Small intestine (tissue), 7 donors: ENCODE measurements at regions not wholly inside any gene's neighbourhood (a gene's known extent, or its start where the extent isn't known, plus 50 kb on each side); places are given as distances from the start of the nearest gene placed in this dataset.

Source experiments
- DNase-seq, 2 donors: peaks; one replicate each; pipeline versions ENCODE4 v3.0.0 to v3.0.0-alpha.2; 2013
- FAIRE-seq: peaks from 2 replicates; lab custom pipeline; 2012; peaks lifted over from hg19 to GRCh38; lab: Jason Lieb, UNC
- H3K27ac ChIP-seq, 3 donors: one replicate each; pipeline ENCODE4 v1.5.1; 2013; ENCODE audit warnings: low read length in 2 of 3, mild to moderate bottlenecking in 2 of 3, control low read depth in 1 of 3, inconsistent platforms in 1 of 3, low read depth in 1 of 3, moderate library complexity in 1 of 3
- H3K27me3 ChIP-seq, 3 donors: one replicate each; pipeline ENCODE4 v1.6.1; 2013; ENCODE audit warnings: low read length in 3 of 3, inconsistent platforms in 1 of 3; ENCODE audit not compliant: control insufficient read depth in 3 of 3, insufficient read depth in 3 of 3
- H3K36me3 ChIP-seq, 3 donors: one replicate each; pipeline ENCODE4 v1.6.1; 2013; ENCODE audit warnings: low read length in 3 of 3, inconsistent platforms in 1 of 3, low read depth in 1 of 3, mild to moderate bottlenecking in 1 of 3, moderate library complexity in 1 of 3; ENCODE audit not compliant: control insufficient read depth in 3 of 3, insufficient read depth in 2 of 3
- H3K4me1 ChIP-seq, 3 donors: one replicate each; pipeline ENCODE4 v1.6.1; 2013; ENCODE audit warnings: low read length in 2 of 3, inconsistent platforms in 1 of 3, low read depth in 1 of 3, mild to moderate bottlenecking in 1 of 3, moderate library complexity in 1 of 3; ENCODE audit not compliant: control insufficient read depth in 3 of 3, insufficient read depth in 2 of 3
- H3K4me3 ChIP-seq, 3 donors: one replicate each; pipeline ENCODE4 v1.5.1; 2013; ENCODE audit warnings: low read length in 3 of 3, control low read depth in 1 of 3, inconsistent platforms in 1 of 3, low read depth in 1 of 3, mild to moderate bottlenecking in 1 of 3, moderate library complexity in 1 of 3
- H3K9me3 ChIP-seq, 2 donors: one replicate each; pipeline ENCODE4 v1.6.1; 2013; ENCODE audit warnings: low read depth in 1 of 2, low read length in 1 of 2; ENCODE audit not compliant: control insufficient read depth in 2 of 2, insufficient read depth in 1 of 2
- WGBS, 3 donors: extraction: QIAGEN DNeasy Blood & Tissue Kit; methylation state at CpG; one replicate each; pipeline ENCODE4 v1.1.7; 2013; 5-methylcytosine and 5-hydroxymethylcytosine counted together
- donor health status: healthy with polysubstance abuse.
- donor health status: control.
- donor health status: control.
- donor health status: Bipolar disorder and iron deficiency.
- donor health status: healthy.

DNA sequence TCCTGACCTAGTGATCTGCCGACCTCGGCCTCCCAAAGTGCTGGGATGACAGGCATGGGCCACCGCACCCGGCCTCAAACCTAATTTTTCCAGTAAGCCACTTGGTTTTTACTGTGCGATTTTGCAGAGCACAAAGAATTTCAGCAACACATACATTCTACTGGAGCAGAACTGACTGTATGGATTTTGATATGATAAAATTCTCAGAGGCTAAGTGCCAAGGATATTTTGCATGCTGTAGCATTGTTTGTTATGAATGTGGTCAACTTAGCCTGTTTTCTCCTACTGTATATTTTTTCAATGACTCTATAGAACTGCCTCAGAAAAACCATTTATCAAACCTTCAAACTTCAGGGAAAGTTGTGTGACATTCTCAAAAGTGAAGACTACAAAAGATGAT, 89.2 kb downstream of the FAT3 start:
- Histone ChIP-seq H3K4me1 (no peaks in the 10 kb centered on the region), H3K9me3 (no peaks in the 10 kb centered on the region), H3K4me3 (no peak overlapping the region), H3K27me3 (peaks cover 0 to 5% (median 0%) of the 10 kb centered on the region in 3 donors), H3K36me3 (no peaks in the 10 kb centered on the region), H3K27ac (no peak overlapping the region)
- no peak for FAIRE-seq
- no peak for DNase-seq
- 89 to 95% (median 93%) methylated on average over 5 of the region's 5 CpGs for WGBS, 3 donors

DNA sequence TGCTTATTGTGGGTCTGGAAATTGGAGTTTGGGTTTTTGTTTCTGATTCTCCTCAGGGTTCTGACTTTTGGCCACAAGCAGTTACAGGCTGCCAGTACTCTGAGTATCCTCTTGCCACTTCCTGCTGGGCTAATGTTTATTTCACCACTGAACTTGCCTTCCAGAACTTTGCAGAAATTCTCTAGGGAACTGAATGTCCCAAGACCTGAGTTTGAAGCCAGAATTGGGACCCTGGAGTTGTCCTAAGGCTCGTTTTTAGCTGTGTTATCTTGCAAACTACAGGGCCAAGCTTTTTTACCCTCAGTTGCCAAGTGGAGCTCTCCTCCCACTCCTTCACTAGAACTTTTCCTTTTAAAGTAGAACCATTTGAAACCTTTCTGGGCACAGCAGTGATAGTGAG, 89.9 kb downstream of the FAT3 start:
- Histone ChIP-seq H3K27ac (no peak overlapping the region), H3K36me3 (no peaks in the 10 kb centered on the region), H3K4me3 (no peak overlapping the region), H3K9me3 (no peaks in the 10 kb centered on the region), H3K27me3 (peaks cover 0 to under 1% (median 0%) of the 10 kb centered on the region in 3 donors), H3K4me1 (no peaks in the 10 kb centered on the region)
- DNase-seq: no peak
- WGBS, 3 donors: 7 to 26% (median 14%) methylated on average over 1 of the region's 1 CpG
- FAIRE-seq: no peak

DNA sequence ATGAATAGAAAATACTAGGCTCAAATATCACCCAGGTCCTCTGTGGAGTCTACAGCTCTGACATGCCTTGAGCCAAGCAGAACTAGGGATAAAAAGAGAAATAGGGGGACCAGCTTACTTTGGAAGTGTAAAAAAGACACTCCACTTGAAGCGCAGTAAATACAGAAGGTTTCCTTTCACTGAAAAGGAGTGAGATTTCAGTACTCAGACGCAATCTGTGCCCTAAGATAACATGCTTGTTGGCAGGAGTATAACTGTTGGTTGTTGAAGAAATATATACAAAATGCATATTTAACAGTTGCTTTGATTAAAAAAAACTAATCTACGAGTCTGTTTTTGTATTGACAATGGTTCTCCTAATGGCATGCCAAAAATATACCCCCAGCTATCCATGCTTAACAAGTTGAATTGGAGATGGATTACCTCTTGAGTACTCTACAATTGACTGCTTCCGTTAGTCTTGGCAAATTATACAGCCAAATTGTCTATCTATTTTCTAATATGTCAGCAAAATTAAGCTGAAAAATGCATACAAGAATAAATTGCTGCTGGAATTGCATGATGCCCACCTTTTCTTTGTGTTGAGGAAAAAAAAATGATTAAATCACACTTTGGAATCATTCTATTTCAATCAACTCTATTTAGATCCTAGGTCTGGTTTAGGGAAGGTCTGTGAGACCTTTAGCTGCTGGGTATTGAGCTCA, 91.6 kb downstream of the FAT3 start:
- Histone ChIP-seq H3K36me3 (no peaks in the 10 kb centered on the region), H3K27me3 (no peaks in the 10 kb centered on the region), H3K9me3 (no peaks in the 10 kb centered on the region), H3K4me3 (no peak overlapping the region), H3K4me1 (no peaks in the 10 kb centered on the region), H3K27ac (no peak overlapping the region)
- FAIRE-seq (no peak), DNase-seq (no peak)
- 78 to 85% (median 79%) methylated on average over 4 of the region's 4 CpGs for WGBS, 3 donors

DNA sequence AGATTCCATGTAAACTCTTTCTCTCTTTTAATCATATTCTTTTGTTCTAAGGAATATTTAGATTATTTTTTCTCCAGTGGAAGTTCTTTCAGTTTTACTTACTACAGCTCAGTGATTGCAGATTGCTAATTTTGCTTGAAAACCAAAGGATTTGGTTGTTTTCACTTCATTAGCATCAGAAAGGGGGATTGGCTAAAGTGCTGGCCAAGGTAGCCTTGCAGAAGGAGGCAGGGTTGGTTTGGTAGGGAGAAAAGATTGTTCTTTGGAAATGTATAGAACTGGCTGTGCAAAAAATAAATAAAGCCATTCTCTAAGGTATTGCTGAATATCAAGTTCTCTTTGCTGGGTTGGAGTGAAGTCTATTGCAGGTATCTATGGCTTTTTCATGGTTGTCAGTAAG, 92.6 kb downstream of the FAT3 start:
- Histone ChIP-seq H3K4me1 (no peaks in the 10 kb centered on the region), H3K27me3 (no peaks in the 10 kb centered on the region), H3K27ac (no peak overlapping the region), H3K9me3 (no peaks in the 10 kb centered on the region), H3K4me3 (no peak overlapping the region), H3K36me3 (no peaks in the 10 kb centered on the region)
- DNase-seq: no peak
- FAIRE-seq: no peak

DNA sequence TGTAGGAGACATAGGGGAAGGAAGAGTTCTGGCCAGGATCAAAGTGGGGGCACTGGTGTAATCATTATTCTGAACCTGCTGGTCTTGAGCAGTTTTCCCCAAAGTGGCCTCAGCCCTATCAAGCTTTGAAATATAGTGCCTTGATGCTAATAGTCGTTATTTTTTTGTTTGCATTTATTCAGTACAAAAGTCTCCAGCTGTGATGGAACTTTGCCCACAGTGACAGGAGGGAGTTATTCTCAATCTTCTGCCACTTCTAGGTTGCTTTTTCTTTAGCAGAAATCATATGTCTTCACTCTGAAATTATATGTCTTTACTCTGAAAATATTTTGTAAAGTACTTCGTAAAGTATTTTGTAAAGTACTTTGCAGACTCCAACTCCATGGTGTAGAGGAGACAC, 93.1 kb downstream of the FAT3 start:
- FAIRE-seq: no peak
- 36 to 47% (median 37%) methylated on average over 2 of the region's 2 CpGs for whole genome bisulfite sequencing, 3 donors

DNA sequence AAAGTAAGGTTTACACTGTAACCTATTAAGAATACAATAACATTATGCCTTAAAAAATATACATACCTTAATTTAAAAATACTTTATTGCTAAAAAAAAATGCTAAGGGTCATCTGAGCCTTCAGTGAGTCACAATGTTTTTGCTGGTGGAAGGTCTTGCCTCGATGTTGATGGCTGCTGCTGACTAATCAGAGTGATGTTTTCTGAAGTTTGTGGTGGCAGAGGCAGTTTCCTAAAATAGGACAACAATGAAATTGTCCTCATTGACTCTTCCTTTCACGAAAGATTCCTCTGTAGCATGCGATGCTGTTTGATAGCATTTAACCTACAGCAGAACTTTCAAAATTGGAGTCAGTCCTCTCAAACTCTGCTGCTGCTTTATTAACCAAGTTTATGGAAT, 97.6 kb downstream of the FAT3 start:
- H3K4me3 ChIP-seq: no peak overlapping the region
- WGBS, 3 donors: 71 to 81% (median 79%) methylated on average over 3 of the region's 3 CpGs
- no peak for FAIRE-seq
- H3K27me3 ChIP-seq: no peaks in the 10 kb centered on the region
- no peak for DNase-seq
- no peaks in the 10 kb centered on the region for H3K4me1 ChIP-seq
- no peaks in the 10 kb centered on the region for H3K36me3 ChIP-seq
- no peak overlapping the region for H3K27ac ChIP-seq
- H3K9me3 ChIP-seq: peaks cover 0 to 5% of the 10 kb centered on the region in 2 donors

More for the DNA sequence above, 93.1 kb downstream of the FAT3 start:
- Histone ChIP-seq H3K9me3 (no peaks in the 10 kb centered on the region), H3K4me1 (no peaks in the 10 kb centered on the region), H3K36me3 (no peaks in the 10 kb centered on the region), H3K4me3 (no peak overlapping the region), H3K27me3 (no peaks in the 10 kb centered on the region), H3K27ac (no peak overlapping the region)
- no peak for DNase-seq

DNA sequence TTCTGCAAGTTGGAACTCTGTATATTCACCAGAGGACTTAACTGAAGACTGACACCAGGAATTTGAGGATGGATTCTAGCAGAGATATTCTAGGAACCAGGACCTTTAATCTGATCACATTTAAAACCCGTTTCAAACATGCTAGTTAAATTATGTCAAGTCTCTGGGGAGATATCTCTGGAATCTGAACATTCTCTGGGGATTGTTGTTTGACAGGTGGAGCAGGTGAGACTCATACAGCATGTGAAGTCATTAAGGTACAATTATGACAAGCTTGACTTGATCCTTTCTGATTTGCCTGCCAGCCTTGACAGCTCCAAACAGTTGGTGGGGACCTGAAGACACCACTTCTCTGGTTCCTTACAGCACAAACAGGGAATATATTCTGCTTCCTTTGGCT, 100.3 kb downstream of the FAT3 start:
- Histone ChIP-seq H3K9me3 (peaks cover 0 to 5% of the 10 kb centered on the region in 2 donors), H3K4me1 (no peaks in the 10 kb centered on the region), H3K4me3 (no peak overlapping the region), H3K36me3 (no peaks in the 10 kb centered on the region), H3K27me3 (no peaks in the 10 kb centered on the region), H3K27ac (no peak overlapping the region)
- 44 to 69% (median 48%) methylated on average over 1 of the region's 1 CpG for WGBS, 3 donors
- FAIRE-seq (no peak), DNase-seq (no peak)

DNA sequence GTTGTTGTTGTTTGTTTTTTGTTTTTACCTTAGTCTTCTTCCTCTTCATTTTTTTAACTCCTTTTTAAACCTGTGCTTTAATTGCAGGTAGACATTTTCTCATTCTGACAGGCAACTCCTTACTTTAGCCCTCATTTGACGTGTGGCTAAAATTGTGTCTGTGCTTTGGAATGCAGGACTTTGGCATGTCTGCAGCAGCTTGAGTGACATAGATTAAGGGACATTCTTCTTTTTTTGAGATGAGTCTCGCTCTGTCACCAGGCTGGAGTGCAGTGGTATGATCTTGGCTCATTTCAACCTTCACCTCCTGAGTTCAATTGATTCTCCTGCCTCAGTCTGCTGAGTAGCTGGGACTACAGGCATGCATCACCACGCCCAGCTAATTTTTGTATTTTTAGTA, 100.8 kb downstream of the FAT3 start:
- Histone ChIP-seq H3K36me3 (no peaks in the 10 kb centered on the region), H3K27ac (no peak overlapping the region), H3K4me1 (no peaks in the 10 kb centered on the region), H3K27me3 (no peaks in the 10 kb centered on the region), H3K4me3 (no peak overlapping the region), H3K9me3 (peaks cover 0 to 5% of the 10 kb centered on the region in 2 donors)
- 66 to 78% (median 75%) methylated on average over 3 of the region's 3 CpGs for WGBS, 3 donors
- FAIRE-seq: no peak
- no peak for DNase-seq

DNA sequence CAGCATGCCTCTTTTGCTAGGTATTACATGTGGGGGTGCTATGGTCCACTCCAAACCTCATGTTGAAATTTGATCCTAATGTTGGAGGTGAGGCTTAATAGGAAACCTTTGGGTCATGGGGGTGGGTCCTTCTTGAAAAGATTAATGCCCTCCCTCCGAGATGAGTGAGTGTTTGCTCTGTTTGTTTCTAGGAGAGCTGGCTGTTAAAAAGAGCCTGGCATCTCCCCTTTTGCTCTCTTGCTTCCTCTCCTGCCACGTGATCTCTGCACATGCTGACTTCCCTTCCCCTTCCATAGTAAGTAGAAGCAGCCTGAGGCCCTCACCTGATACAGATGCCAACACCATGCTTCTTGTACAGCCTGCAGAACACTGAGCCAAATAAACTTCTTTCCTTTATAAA, 104.5 kb downstream of the FAT3 start:
- H3K27ac ChIP-seq: no peak overlapping the region
- DNase-seq: no peak
- no peaks in the 10 kb centered on the region for H3K36me3 ChIP-seq
- H3K27me3 ChIP-seq: no peaks in the 10 kb centered on the region
- 27 to 46% (median 31%) methylated on average over 2 of the region's 2 CpGs for WGBS, 3 donors
- no peak overlapping the region for H3K4me3 ChIP-seq
- no peak for FAIRE-seq
- H3K9me3 ChIP-seq: no peaks in the 10 kb centered on the region
- H3K4me1 ChIP-seq: no peaks in the 10 kb centered on the region
